HEK293 (cell line): ENCODE measurements at regions not wholly inside any gene's neighbourhood (a gene's known extent, or its start where the extent isn't known, plus 50 kb on each side); places are given as distances from the start of the nearest gene placed in this dataset.

ENCODE experiments used
- CTCF ChIA-PET: fragments of 350-600 bp; formaldehyde crosslinking; extraction: SDS; loops from one replicate; lab custom pipeline; 2021; ENCODE audit warnings: antibody characterized with exemption; lab: Yijun Ruan, JAX
- POLR2A ChIA-PET: fragments of 300-600 bp; formaldehyde crosslinking; extraction: SDS; loops from one replicate; lab custom pipeline; 2020; ENCODE audit warnings: antibody characterized with exemption, inconsistent platforms; lab: Yijun Ruan, JAX
- H3K27ac ChIP-seq: fragments of 200-500 bp; sonication (Bioruptor generic); 2 replicates; pipeline ENCODE4 v1.5.1; 2014; ENCODE audit warnings: low read depth, low read length, control low read depth, inconsistent platforms; ENCODE audit errors: extremely low read depth
- H3K36me3 ChIP-seq, 2 experiments: fragments of 200-500 bp in 1 of 2; sonication (Bioruptor generic) in 1 of 2; 1 replicate in 1 of 2; 2 replicates in 1 of 2; pipeline ENCODE4 v1.5.1; 2014 to 2017; ENCODE audit warnings: inconsistent platforms in 2 of 2, low read length in 2 of 2; ENCODE audit not compliant: control insufficient read depth in 2 of 2, insufficient read depth in 1 of 2
- H3K4me1 ChIP-seq: fragments of 200-500 bp; sonication (Bioruptor generic); 2 replicates; pipeline ENCODE4 v1.5.1; 2014; ENCODE audit warnings: mild to moderate bottlenecking, low read length, inconsistent platforms; ENCODE audit not compliant: control insufficient read depth, insufficient read depth
- H3K4me3 ChIP-seq: 2 replicates; pipeline ENCODE4 v1.5.1; 2011; ENCODE audit warnings: low read depth, mild to moderate bottlenecking, control low read depth, low read length, moderate library complexity
- H3K9me3 ChIP-seq: fragments of 200-500 bp; sonication (Bioruptor generic); 2 replicates; pipeline ENCODE4 v1.5.1; 2014; ENCODE audit warnings: low read depth, low read length, inconsistent platforms; ENCODE audit not compliant: control insufficient read depth, insufficient read depth
- GLI2 ChIP-seq: fragments of 450-650 bp; formaldehyde crosslinking; IDR thresholded peaks from 2 replicates; pipeline ENCODE4; 2017; ENCODE audit warnings: missing biosample characterization, missing genetic modification characterization, low read depth, borderline replicate concordance
- MEIS1 ChIP-seq: sonication (generic); formaldehyde crosslinking; IDR thresholded peaks from 2 replicates; pipeline ENCODE4 v1.8.1; 2022; ENCODE audit warnings: missing genetic modification reagents, mild to moderate bottlenecking, borderline replicate concordance
- MYNN ChIP-seq: fragments of 450-650 bp; formaldehyde crosslinking; IDR thresholded peaks from 2 replicates; pipeline ENCODE4 v1.5.1; 2016; ENCODE audit warnings: missing biosample characterization, missing genetic modification characterization, borderline replicate concordance
- PRDM1 ChIP-seq: fragments of 450-650 bp; formaldehyde crosslinking; IDR thresholded peaks from 2 replicates; pipeline ENCODE4; 2016; ENCODE audit warnings: missing biosample characterization, missing genetic modification characterization
- PRDM4 ChIP-seq: fragments of 450-650 bp; formaldehyde crosslinking; IDR thresholded peaks from 2 replicates; pipeline ENCODE4 v1.5.1; 2017; ENCODE audit warnings: missing biosample characterization, missing genetic modification characterization
- SCRT1 ChIP-seq: fragments of 450-650 bp; formaldehyde crosslinking; IDR thresholded peaks from 2 replicates; pipeline ENCODE4 v1.5.1; 2016; ENCODE audit warnings: missing biosample characterization, missing genetic modification characterization, borderline replicate concordance
- SP7 ChIP-seq: fragments of 450-650 bp; formaldehyde crosslinking; IDR thresholded peaks from 2 replicates; pipeline ENCODE4 v1.5.1; 2016; ENCODE audit warnings: missing biosample characterization, missing genetic modification characterization
- TCF7L2 ChIP-seq: IDR thresholded peaks from 2 replicates; pipeline ENCODE4 v1.6.1; 2011; ENCODE audit warnings: low read depth, mild to moderate bottlenecking, inconsistent platforms, low read length, moderate library complexity, borderline replicate concordance
- ZBTB20 ChIP-seq: fragments of 450-650 bp; formaldehyde crosslinking; IDR thresholded peaks from 2 replicates; pipeline ENCODE4 v1.5.1; 2016; ENCODE audit warnings: missing biosample characterization, missing genetic modification characterization
- ZNF140 ChIP-seq: fragments of 450-650 bp; formaldehyde crosslinking; IDR thresholded peaks from 2 replicates; pipeline ENCODE4 v1.5.1; 2016; ENCODE audit warnings: missing biosample characterization, missing genetic modification characterization
- ZNF223 ChIP-seq: fragments of 450-650 bp; formaldehyde crosslinking; IDR thresholded peaks from 2 replicates; pipeline ENCODE4 v1.5.1; 2016; ENCODE audit warnings: missing biosample characterization, missing genetic modification characterization
- ZNF23 ChIP-seq: fragments of 450-650 bp; formaldehyde crosslinking; IDR thresholded peaks from 2 replicates; pipeline ENCODE4 v1.5.1; 2016; ENCODE audit warnings: missing biosample characterization, missing genetic modification characterization, borderline replicate concordance
- ZNF248 ChIP-seq: fragments of 450-650 bp; formaldehyde crosslinking; IDR thresholded peaks from 2 replicates; pipeline ENCODE4 v1.5.1; 2017; ENCODE audit warnings: missing biosample characterization, missing genetic modification characterization
- ZNF302 ChIP-seq: fragments of 450-650 bp; formaldehyde crosslinking; IDR thresholded peaks from 2 replicates; pipeline ENCODE4 v1.5.1; 2016; ENCODE audit warnings: missing biosample characterization, missing genetic modification characterization, low read depth
- ZNF335 ChIP-seq: fragments of 450-650 bp; formaldehyde crosslinking; conservative IDR thresholded peaks from 2 replicates; pipeline ENCODE4 v1.5.1; 2016; ENCODE audit warnings: missing biosample characterization, missing genetic modification characterization
- ZNF341 ChIP-seq: fragments of 450-650 bp; formaldehyde crosslinking; IDR thresholded peaks from 2 replicates; pipeline ENCODE4; 2016; ENCODE audit warnings: low read depth, missing biosample characterization, missing genetic modification characterization
- ZNF544 ChIP-seq: fragments of 450-650 bp; formaldehyde crosslinking; IDR thresholded peaks from 2 replicates; pipeline ENCODE4 v1.5.0; 2017; ENCODE audit warnings: missing biosample characterization, missing genetic modification characterization
- ZNF596 ChIP-seq: fragments of 450-650 bp; IDR thresholded peaks from 2 replicates; pipeline ENCODE4 v1.5.0; 2018; ENCODE audit warnings: missing biosample characterization, mild to moderate bottlenecking, missing genetic modification characterization, moderate library complexity
- ZNF623 ChIP-seq: fragments of 450-650 bp; formaldehyde crosslinking; IDR thresholded peaks from 2 replicates; pipeline ENCODE4 v1.5.1; 2016; ENCODE audit warnings: missing biosample characterization, missing genetic modification characterization
- ZNF654 ChIP-seq: fragments of 450-650 bp; formaldehyde crosslinking; IDR thresholded peaks from 2 replicates; pipeline ENCODE4 v1.5.1; 2016; ENCODE audit warnings: low read depth, missing biosample characterization, missing genetic modification characterization
- ZSCAN4 ChIP-seq: fragments of 450-650 bp; formaldehyde crosslinking; IDR thresholded peaks from 2 replicates; pipeline ENCODE4 v1.5.1; 2017; ENCODE audit warnings: missing biosample characterization, missing genetic modification characterization
- ZXDB ChIP-seq: fragments of 450-650 bp; formaldehyde crosslinking; IDR thresholded peaks from 2 replicates; pipeline ENCODE4 v1.5.1; 2016; ENCODE audit warnings: missing biosample characterization, missing genetic modification characterization
- TF ChIP-seq, protein P1 (sequence below): fragments of 450-650 bp; formaldehyde crosslinking; IDR thresholded peaks from 2 replicates; pipeline ENCODE4 v1.5.1; 2016; ENCODE audit warnings: missing biosample characterization, missing genetic modification characterization
- TF ChIP-seq, protein P2 (sequence below): fragments of 450-650 bp; formaldehyde crosslinking; IDR thresholded peaks from 2 replicates; pipeline ENCODE4 v1.5.1; 2016; ENCODE audit warnings: missing biosample characterization, missing genetic modification characterization
- TF ChIP-seq, protein P3 (sequence below): fragments of 450-650 bp; formaldehyde crosslinking; IDR thresholded peaks from 2 replicates; pipeline ENCODE4 v1.5.1; 2017; ENCODE audit warnings: missing biosample characterization, missing genetic modification characterization

DNA sequence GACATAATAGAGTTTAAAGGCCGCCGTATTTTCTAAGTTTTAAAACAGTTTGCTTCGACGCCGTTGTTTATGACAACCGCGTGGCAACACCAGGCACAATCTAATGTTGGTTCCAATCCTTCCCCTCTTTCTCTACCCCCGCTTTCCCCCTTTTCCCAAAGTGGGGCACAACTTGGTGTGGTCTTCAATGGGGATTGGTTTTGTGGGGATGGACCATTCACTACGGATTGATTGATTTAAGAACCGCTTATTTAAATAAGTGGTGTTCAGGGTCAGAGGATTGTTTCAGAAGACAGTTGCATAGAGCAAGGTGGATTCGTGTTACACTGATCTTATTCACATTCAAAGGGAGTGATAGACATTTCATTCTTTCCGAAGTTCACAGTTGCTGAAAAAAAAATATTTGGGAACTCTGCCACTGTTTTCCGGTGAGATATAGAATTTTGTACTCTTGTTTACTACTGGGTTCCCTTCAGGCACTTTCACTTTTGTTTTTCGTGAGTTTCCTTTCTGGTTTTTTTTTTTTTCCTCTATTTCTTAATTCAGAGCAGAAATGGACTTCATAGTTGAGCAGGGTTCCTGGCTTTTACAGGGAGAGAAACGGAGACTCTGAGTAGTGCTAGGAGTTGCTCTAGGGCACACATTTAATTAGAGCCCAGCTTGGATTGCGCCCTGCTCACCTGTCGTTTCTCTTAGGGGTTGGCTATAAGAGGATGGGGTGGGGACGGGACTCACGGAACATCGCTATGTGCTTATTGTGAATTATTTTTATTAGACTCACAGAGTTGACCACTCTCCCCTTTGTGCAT, 79.6 kb upstream of the AK4 start (continued):
- TF ChIP-seq, protein P1, sequence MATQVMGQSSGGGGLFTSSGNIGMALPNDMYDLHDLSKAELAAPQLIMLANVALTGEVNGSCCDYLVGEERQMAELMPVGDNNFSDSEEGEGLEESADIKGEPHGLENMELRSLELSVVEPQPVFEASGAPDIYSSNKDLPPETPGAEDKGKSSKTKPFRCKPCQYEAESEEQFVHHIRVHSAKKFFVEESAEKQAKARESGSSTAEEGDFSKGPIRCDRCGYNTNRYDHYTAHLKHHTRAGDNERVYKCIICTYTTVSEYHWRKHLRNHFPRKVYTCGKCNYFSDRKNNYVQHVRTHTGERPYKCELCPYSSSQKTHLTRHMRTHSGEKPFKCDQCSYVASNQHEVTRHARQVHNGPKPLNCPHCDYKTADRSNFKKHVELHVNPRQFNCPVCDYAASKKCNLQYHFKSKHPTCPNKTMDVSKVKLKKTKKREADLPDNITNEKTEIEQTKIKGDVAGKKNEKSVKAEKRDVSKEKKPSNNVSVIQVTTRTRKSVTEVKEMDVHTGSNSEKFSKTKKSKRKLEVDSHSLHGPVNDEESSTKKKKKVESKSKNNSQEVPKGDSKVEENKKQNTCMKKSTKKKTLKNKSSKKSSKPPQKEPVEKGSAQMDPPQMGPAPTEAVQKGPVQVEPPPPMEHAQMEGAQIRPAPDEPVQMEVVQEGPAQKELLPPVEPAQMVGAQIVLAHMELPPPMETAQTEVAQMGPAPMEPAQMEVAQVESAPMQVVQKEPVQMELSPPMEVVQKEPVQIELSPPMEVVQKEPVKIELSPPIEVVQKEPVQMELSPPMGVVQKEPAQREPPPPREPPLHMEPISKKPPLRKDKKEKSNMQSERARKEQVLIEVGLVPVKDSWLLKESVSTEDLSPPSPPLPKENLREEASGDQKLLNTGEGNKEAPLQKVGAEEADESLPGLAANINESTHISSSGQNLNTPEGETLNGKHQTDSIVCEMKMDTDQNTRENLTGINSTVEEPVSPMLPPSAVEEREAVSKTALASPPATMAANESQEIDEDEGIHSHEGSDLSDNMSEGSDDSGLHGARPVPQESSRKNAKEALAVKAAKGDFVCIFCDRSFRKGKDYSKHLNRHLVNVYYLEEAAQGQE = 0 out of 2 replicates have a peak, but pooled peaks have one; percentile 8
- no peak for TF ChIP-seq ZNF302
- peak; percentile 52 for TF ChIP-seq ZNF335 (tag by site-specific recombination)
- TF ChIP-seq PRDM4 (tag by site-specific recombination) = no peak
- TF ChIP-seq ZNF654 (tag by site-specific recombination) = no peak
- TF ChIP-seq ZNF223 (tag by site-specific recombination) = no peak
- TF ChIP-seq ZNF596 = no peak
- TF ChIP-seq PRDM1 (tag by site-specific recombination) = peak; percentile 45; the same call in 1 of the 2 replicates
- TF ChIP-seq MEIS1 (CRISPR knock-in tag) = no peak
- no peak for TF ChIP-seq ZNF23 (tag by site-specific recombination)
- no peak for TF ChIP-seq MYNN
- TF ChIP-seq ZNF248 = no peak
- TF ChIP-seq, protein P2, sequence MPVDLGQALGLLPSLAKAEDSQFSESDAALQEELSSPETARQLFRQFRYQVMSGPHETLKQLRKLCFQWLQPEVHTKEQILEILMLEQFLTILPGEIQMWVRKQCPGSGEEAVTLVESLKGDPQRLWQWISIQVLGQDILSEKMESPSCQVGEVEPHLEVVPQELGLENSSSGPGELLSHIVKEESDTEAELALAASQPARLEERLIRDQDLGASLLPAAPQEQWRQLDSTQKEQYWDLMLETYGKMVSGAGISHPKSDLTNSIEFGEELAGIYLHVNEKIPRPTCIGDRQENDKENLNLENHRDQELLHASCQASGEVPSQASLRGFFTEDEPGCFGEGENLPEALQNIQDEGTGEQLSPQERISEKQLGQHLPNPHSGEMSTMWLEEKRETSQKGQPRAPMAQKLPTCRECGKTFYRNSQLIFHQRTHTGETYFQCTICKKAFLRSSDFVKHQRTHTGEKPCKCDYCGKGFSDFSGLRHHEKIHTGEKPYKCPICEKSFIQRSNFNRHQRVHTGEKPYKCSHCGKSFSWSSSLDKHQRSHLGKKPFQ (tag by site-specific recombination) = no peak
- TF ChIP-seq SP7 (tag by site-specific recombination) = no peak

DNA sequence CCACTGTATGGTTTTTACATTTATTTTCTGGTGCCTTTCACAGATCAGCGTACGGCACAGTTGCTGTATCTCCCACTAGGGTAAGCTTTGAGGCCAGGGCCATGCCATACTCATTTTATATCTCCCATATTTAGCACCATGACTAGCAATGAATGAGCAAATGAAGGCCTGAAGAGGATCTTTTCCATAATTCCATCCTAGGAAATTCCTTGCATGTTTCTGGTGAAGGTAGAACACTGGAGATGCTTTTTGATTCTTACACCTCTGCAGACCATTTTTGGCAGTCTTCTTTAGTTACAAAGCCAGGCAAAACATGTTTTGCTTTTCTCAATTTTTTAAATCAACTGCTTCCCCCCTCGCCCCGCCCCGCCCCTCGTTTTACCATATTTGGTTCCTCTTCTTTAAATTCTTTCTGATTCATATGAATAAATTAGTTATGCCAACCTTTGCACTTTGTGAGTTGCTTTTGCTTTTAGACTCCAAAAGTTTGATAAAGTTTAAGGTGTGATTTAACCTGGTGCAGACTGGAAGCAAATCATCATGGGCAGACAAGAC, 78.9 kb upstream of the AK4 start:
- no peaks in the 10 kb centered on the region for H3K9me3 ChIP-seq
- CTCF ChIA-PET = no interaction called here
- no peak overlapping the region for H3K27ac ChIP-seq
- H3K4me1 ChIP-seq = peaks cover 13% of the 10 kb centered on the region
- POLR2A ChIA-PET = no interaction called here
- H3K4me3 ChIP-seq = no peak overlapping the region; the same call in 1 of the 2 replicates
- H3K36me3 ChIP-seq = no peaks in the 10 kb centered on the region
- TF ChIP-seq ZXDB = no peak
- TF ChIP-seq ZNF623 = no peak
- TF ChIP-seq ZNF544 (tag by site-specific recombination) = no peak
- 0 out of 2 replicates have a peak, but pooled peaks have one; percentile 28 for TF ChIP-seq ZBTB20 (tag by site-specific recombination)
- TF ChIP-seq GLI2 (tag by site-specific recombination) = no peak
- TF ChIP-seq SCRT1 (tag by site-specific recombination) = no peak
- TF ChIP-seq, protein P3, sequence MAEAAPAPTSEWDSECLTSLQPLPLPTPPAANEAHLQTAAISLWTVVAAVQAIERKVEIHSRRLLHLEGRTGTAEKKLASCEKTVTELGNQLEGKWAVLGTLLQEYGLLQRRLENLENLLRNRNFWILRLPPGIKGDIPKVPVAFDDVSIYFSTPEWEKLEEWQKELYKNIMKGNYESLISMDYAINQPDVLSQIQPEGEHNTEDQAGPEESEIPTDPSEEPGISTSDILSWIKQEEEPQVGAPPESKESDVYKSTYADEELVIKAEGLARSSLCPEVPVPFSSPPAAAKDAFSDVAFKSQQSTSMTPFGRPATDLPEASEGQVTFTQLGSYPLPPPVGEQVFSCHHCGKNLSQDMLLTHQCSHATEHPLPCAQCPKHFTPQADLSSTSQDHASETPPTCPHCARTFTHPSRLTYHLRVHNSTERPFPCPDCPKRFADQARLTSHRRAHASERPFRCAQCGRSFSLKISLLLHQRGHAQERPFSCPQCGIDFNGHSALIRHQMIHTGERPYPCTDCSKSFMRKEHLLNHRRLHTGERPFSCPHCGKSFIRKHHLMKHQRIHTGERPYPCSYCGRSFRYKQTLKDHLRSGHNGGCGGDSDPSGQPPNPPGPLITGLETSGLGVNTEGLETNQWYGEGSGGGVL (tag by site-specific recombination) = no peak
- no peak for TF ChIP-seq ZNF140 (tag by site-specific recombination)
- no peak for TF ChIP-seq TCF7L2
- no peak for TF ChIP-seq ZNF341 (tag by site-specific recombination)
- TF ChIP-seq ZSCAN4 = no peak
- no peak for TF ChIP-seq MYNN
